ENCODE measurements at regions not wholly inside any gene's neighbourhood (a gene's known extent, or its start where the extent isn't known, plus 50 kb on each side); places are given as distances from the start of the nearest gene placed in this dataset.
"Not testable (repeated sequence)": the region's sequence is repeated elsewhere in the genome, so short reads cannot be mapped to it uniquely, and the experiment has no call there.

DNA sequence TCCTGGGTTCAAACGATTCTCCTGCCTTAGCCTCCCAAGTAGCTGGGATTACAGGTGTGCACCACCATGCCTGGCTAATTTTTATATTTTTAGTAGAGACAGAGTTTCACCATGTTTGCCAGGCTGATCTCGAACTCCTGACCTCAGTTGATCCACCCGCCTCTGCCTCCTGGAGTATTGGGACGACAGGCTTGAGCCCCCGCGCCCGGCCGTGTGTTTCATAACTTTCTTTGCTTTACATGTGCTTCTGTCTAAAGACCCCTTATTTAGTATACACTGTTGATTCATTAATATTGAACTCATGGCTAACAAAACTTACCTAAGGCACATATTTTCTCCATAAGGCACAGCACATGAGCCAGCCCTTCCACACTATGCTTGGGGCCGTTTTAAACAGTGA, 125.6 kb upstream of the ATP10A start:
- H3K27ac Mint-ChIP-seq; H3K9me3 ChIP-seq (ENCODE audit: control insufficient read depth, low read length, poor library complexity, severe bottlenecking); H3K4me1 Mint-ChIP-seq; ATAC-seq; H3K36me3 Mint-ChIP-seq (ENCODE audit: low read depth); H3K4me3 Mint-ChIP-seq; DNase-seq: not testable (repeated sequence)
- H3K27me3 Mint-ChIP-seq = peaks cover 33% of the 10 kb centered on the region

- Mint-ChIP-seq H3K4me3 (no peak overlapping the region), H3K4me1 (no peaks in the 10 kb centered on the region), H3K27ac (no peak overlapping the region), H3K27me3 (peaks cover 40% of the 10 kb centered on the region), H3K36me3 (ENCODE audit: low read depth) (no peaks in the 10 kb centered on the region)
- DNase-seq (no peak), ATAC-seq (no peak)
- no peaks in the 10 kb centered on the region for H3K9me3 ChIP-seq (ENCODE audit: control insufficient read depth, low read length, poor library complexity, severe bottlenecking)
These were observed 124.5 kb upstream of the ATP10A start for GRCh38 chr15:25987638-25988037.

GRCh38 chr15:25985165-25985564, 122.0 kb upstream of the ATP10A start:
- Mint-ChIP-seq H3K4me3 (no peak overlapping the region), H3K27me3 (peaks cover 41% of the 10 kb centered on the region), H3K4me1 (no peaks in the 10 kb centered on the region), H3K36me3 (ENCODE audit: low read depth) (no peaks in the 10 kb centered on the region), H3K27ac (no peak overlapping the region)
- ATAC-seq = no peak
- H3K9me3 ChIP-seq (ENCODE audit: control insufficient read depth, low read length, poor library complexity, severe bottlenecking) = no peaks in the 10 kb centered on the region
- no peak for DNase-seq

DNA sequence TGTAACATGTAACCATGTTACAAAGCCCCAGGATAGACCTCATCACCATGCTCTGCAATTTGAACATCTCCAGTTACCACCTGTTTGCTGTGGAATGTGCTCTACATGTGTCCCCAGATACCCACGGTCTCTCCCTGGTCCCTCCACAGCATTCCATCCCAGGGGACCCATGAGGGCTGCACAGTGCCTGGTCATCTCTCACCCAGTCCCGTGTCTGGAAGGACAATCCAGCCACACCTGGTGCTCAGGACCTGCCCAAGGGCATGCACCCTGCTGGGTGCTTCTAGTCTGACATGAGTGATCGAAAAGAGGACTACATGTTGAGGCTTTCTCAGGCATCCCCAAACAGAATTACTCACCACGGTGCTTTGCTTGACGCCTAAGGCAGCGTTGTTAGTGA, 119.6 kb upstream of the ATP10A start:
- DNase-seq (no peak), ATAC-seq (no peak)
- no peaks in the 10 kb centered on the region for H3K9me3 ChIP-seq (ENCODE audit: control insufficient read depth, low read length, poor library complexity, severe bottlenecking)
- no peak overlapping the region for H3K4me3 Mint-ChIP-seq
- H3K4me1 Mint-ChIP-seq = no peaks in the 10 kb centered on the region
- no peak overlapping the region for H3K27ac Mint-ChIP-seq
- peaks cover 45% of the 10 kb centered on the region for H3K27me3 Mint-ChIP-seq
- H3K36me3 Mint-ChIP-seq (ENCODE audit: low read depth) = no peaks in the 10 kb centered on the region

- Mint-ChIP-seq H3K36me3 (ENCODE audit: low read depth) (no peaks in the 10 kb centered on the region), H3K4me1 (no peaks in the 10 kb centered on the region), H3K27ac (no peak overlapping the region), H3K4me3 (no peak overlapping the region), H3K27me3 (peaks cover 34% of the 10 kb centered on the region)
- no peak for DNase-seq
- ATAC-seq = no peak
- no peaks in the 10 kb centered on the region for H3K9me3 ChIP-seq (ENCODE audit: control insufficient read depth, low read length, poor library complexity, severe bottlenecking)
These were observed 118.0 kb upstream of the ATP10A start for GRCh38 chr15:25981114-25981513.

GRCh38 chr15:25972141-25972675, 109.1 kb upstream of the ATP10A start:
- ATAC-seq (no peak), DNase-seq (no peak)
- H3K36me3 Mint-ChIP-seq (ENCODE audit: low read depth) = no peaks in the 10 kb centered on the region
- no peaks in the 10 kb centered on the region for H3K9me3 ChIP-seq (ENCODE audit: control insufficient read depth, low read length, poor library complexity, severe bottlenecking)
- no peaks in the 10 kb centered on the region for H3K4me1 Mint-ChIP-seq
- H3K27me3 Mint-ChIP-seq = peaks cover 11% of the 10 kb centered on the region
- H3K4me3 Mint-ChIP-seq = no peak overlapping the region
- H3K27ac Mint-ChIP-seq = no peak overlapping the region

DNA sequence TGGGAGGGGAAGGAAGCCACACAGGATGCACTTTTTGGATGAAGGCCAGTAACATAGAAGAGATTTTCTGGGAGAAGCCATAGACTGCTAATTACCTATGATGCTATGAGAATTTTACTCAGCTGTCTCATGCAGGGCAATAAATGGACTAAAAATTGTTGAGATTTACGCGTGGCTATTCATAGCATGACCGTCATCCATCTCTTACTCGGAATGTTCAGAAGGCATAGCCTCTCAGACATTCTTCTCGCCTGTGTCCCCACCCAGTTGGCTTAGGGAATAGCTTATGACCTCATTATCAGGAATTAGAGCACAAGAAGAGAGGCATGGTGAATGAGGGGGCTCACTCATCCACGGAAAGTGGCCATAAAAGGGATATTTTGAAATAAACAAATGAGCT, 107.9 kb upstream of the ATP10A start:
- no peaks in the 10 kb centered on the region for H3K9me3 ChIP-seq (ENCODE audit: control insufficient read depth, low read length, poor library complexity, severe bottlenecking)
- Mint-ChIP-seq H3K4me3 (no peak overlapping the region), H3K4me1 (no peaks in the 10 kb centered on the region), H3K36me3 (ENCODE audit: low read depth) (no peaks in the 10 kb centered on the region), H3K27me3 (peaks cover 10% of the 10 kb centered on the region), H3K27ac (no peak overlapping the region)
- ATAC-seq (no peak), DNase-seq (no peak)

GRCh38 chr15:25969886-25970285, 106.8 kb upstream of the ATP10A start:
- DNase-seq (no peak), ATAC-seq (no peak)
- no peak overlapping the region for H3K27ac Mint-ChIP-seq
- H3K27me3 Mint-ChIP-seq = peaks cover 10% of the 10 kb centered on the region
- no peak overlapping the region for H3K4me3 Mint-ChIP-seq
- H3K4me1 Mint-ChIP-seq = no peaks in the 10 kb centered on the region
- H3K9me3 ChIP-seq (ENCODE audit: control insufficient read depth, low read length, poor library complexity, severe bottlenecking) = no peaks in the 10 kb centered on the region
- H3K36me3 Mint-ChIP-seq (ENCODE audit: low read depth) = no peaks in the 10 kb centered on the region

GRCh38 chr15:25967116-25967515, 104.0 kb upstream of the ATP10A start:
- Mint-ChIP-seq H3K36me3 (ENCODE audit: low read depth) (no peaks in the 10 kb centered on the region), H3K4me3 (no peak overlapping the region), H3K27ac (no peak overlapping the region), H3K4me1 (no peaks in the 10 kb centered on the region), H3K27me3 (peaks cover 10% of the 10 kb centered on the region)
- no peaks in the 10 kb centered on the region for H3K9me3 ChIP-seq (ENCODE audit: control insufficient read depth, low read length, poor library complexity, severe bottlenecking)
- ATAC-seq (no peak), DNase-seq (no peak)

DNA sequence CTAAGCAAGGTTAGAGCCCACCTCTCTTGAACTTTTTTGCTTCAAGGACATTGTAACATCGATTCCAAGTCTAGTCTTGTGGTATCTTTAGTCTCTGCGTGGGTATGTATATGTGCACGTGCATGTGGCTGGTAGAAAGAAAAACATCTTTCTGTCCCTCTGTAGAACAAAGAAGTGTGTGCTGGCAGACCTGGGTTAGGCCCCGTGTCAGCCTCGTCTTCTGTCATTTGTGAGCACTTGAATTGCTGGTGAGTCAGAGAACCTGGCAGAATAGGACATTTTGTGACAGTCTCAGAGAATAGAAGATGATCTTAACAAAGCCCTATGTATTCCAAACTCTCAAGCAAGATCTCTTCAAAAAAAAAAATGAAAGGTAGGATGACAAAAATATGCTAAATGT, 102.2 kb upstream of the ATP10A start:
- peaks cover 7% of the 10 kb centered on the region for H3K27me3 Mint-ChIP-seq
- H3K36me3 Mint-ChIP-seq (ENCODE audit: low read depth) = no peaks in the 10 kb centered on the region
- H3K4me1 Mint-ChIP-seq = no peaks in the 10 kb centered on the region
- ATAC-seq (no peak), DNase-seq (no peak)
- H3K9me3 ChIP-seq (ENCODE audit: control insufficient read depth, low read length, poor library complexity, severe bottlenecking) = no peaks in the 10 kb centered on the region
- H3K27ac Mint-ChIP-seq = no peak overlapping the region
- no peak overlapping the region for H3K4me3 Mint-ChIP-seq

DNA sequence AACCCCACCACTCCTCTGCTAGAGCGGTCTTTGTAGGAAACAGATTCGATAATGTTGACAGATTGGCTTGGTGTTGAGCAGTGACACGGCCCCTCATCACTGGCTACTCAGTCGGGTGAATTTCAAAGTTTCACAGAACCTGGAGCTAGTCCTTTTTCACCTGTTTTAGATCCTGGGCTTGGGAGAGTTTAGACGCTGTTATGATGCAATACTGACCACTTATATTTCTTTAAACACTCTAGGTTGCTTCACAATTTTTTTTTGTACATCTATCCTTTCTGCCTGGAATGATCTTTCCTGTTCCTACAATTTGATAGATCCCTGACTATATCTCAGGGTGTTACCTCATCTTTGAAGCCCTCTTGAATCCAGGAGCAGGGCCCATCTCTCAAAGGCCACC, 97.1 kb upstream of the ATP10A start:
- no peak for ATAC-seq
- no peak for DNase-seq
- no peaks in the 10 kb centered on the region for H3K4me1 Mint-ChIP-seq

DNA sequence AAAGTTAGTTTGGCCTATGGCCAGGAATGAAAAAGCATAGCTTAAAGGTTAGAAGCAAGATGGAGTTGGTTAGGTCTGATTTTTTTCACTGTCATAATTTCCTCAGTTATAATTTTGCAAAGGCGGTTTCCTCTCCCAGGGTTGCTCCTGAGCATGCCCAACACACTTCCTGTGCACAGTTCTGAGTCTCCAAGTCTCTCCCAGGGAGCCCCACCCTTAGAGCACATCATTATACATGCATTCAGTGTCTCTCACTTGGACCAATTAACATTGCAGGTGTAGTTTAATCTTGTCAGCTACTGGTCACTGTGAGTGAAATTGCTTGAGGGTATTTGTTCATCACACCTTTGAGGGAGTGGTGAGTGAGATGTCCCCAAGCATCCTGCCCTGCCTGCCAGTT, 96.0 kb upstream of the ATP10A start:
- H3K4me3 Mint-ChIP-seq = no peak overlapping the region
- ATAC-seq = no peak
- H3K36me3 Mint-ChIP-seq (ENCODE audit: low read depth) = no peaks in the 10 kb centered on the region
- H3K27me3 Mint-ChIP-seq = peaks cover 21% of the 10 kb centered on the region
- no peaks in the 10 kb centered on the region for H3K4me1 Mint-ChIP-seq
- DNase-seq = no peak
- H3K27ac Mint-ChIP-seq = no peak overlapping the region
- no peaks in the 10 kb centered on the region for H3K9me3 ChIP-seq (ENCODE audit: control insufficient read depth, low read length, poor library complexity, severe bottlenecking)

More for the DNA sequence above, 97.1 kb upstream of the ATP10A start:
- Mint-ChIP-seq H3K27ac (no peak overlapping the region), H3K4me3 (no peak overlapping the region), H3K36me3 (ENCODE audit: low read depth) (no peaks in the 10 kb centered on the region), H3K27me3 (peaks cover 21% of the 10 kb centered on the region)
- H3K9me3 ChIP-seq (ENCODE audit: control insufficient read depth, low read length, poor library complexity, severe bottlenecking) = no peaks in the 10 kb centered on the region

GRCh38 chr15:25955628-25956027, 92.5 kb upstream of the ATP10A start:
- ATAC-seq (no peak), DNase-seq (no peak)
- peaks cover 20% of the 10 kb centered on the region for H3K27me3 Mint-ChIP-seq
- no peaks in the 10 kb centered on the region for H3K4me1 Mint-ChIP-seq
- no peak overlapping the region for H3K27ac Mint-ChIP-seq
- no peaks in the 10 kb centered on the region for H3K36me3 Mint-ChIP-seq (ENCODE audit: low read depth)
- no peaks in the 10 kb centered on the region for H3K9me3 ChIP-seq (ENCODE audit: control insufficient read depth, low read length, poor library complexity, severe bottlenecking)
- H3K4me3 Mint-ChIP-seq = no peak overlapping the region

GRCh38 chr15:25954398-25954797, 91.3 kb upstream of the ATP10A start:
- no peaks in the 10 kb centered on the region for H3K4me1 Mint-ChIP-seq
- no peak for DNase-seq
- ATAC-seq = no peak
- H3K27me3 Mint-ChIP-seq = peaks cover 10% of the 10 kb centered on the region
- no peaks in the 10 kb centered on the region for H3K36me3 Mint-ChIP-seq (ENCODE audit: low read depth)
- H3K27ac Mint-ChIP-seq = no peak overlapping the region
- H3K4me3 Mint-ChIP-seq = no peak overlapping the region
- no peaks in the 10 kb centered on the region for H3K9me3 ChIP-seq (ENCODE audit: control insufficient read depth, low read length, poor library complexity, severe bottlenecking)

Data from T-helper 17 cell (primary cell).